Stimulated activated CD4-positive, alpha-beta T cell treated with anti-CD3 and anti-CD28 coated beads, Interleukin-12 subunit alpha, Interleukin-12 subunit beta, amount 100 ng/mL, for 24 hours (primary cell): ENCODE measurements at regions not wholly inside any gene's neighbourhood (a gene's known extent, or its start where the extent isn't known, plus 50 kb on each side); places are given as distances from the start of the nearest gene placed in this dataset.
"Not testable (repeated sequence)": the region's sequence is repeated elsewhere in the genome, so short reads cannot be mapped to it uniquely, and the experiment has no call there.

Experiments used
- DNase-seq, 2 experiments: peaks; one replicate each; pipeline ENCODE4 v3.0.0-alpha.2; 2020; ENCODE audit warnings: low read depth in 2 of 2

DNA sequence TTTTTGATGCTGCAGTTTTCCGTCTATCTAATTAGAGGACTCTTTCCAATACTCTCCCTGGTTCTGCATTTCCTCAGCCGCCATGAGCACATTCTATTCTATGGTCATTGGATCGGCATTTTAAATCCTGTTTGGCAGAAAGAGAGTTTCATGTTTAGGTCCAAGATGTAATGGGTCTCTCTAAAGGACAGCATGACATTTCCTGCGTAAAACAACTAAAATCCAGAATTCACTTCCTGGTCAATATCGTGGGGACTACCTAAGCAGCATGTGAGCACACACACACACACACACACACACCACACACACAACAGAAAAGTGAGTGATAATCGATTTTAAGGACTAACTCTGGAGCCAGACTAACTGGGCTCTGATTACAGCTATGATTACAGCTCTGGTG lies 757.1 kb upstream of the TPTE start:
- DNase-seq = not testable (repeated sequence)

DNA sequence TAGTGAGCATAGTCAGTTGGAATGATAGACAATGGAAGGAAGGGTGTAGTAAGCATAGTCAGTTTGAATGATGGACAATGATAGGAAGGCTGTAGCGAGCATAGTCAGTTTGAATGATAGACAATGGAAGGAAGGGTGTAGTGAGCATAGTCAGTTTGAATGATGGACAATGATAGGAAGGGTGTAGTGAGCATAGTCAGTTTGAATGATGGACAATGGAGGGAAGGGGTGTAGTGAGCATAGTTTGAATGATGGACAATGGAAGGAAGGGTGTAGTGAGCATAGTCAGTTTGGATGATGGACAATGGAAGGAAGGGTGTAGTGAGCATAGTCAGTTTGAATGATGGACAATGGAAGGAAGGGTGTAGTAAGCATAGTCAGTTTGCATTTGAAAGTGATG lies 755.8 kb upstream of the TPTE start:
- DNase-seq = not testable (repeated sequence)

DNA sequence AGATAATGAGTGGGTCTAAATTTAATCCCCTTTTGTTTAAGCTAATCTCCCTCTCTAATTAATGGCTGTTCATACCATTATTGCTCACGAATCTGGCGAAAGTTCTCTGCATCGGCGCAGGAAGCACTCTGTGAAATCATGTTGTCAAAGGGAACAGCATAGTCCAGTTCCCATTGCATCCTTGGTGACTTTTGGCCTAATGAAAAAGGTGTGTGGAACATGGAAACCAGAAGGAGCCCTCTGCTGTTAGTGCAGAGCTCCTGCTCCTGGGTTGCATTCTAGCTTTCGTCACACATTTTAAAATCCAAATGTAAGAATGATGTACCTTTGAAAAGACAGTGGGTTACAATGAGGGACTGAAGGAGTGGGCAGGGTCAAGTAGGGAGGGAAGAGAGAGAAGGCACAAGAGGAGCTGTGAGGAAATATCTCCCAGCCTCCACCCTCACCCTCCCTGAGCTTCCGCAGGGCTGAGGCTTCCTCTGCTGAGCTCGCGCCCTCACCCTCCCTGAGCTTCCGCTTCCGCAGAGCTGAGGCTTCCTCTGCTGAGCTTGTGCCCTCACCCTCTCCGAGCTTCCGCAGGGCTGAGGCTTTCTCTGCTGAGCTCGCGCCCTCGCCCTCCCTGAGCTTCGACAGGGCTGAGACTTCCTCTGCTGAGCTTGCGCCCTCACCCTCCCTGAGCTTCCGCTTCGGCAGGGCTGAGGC lies 754.3 kb upstream of the TPTE start:
- not testable (repeated sequence) for DNase-seq

DNA sequence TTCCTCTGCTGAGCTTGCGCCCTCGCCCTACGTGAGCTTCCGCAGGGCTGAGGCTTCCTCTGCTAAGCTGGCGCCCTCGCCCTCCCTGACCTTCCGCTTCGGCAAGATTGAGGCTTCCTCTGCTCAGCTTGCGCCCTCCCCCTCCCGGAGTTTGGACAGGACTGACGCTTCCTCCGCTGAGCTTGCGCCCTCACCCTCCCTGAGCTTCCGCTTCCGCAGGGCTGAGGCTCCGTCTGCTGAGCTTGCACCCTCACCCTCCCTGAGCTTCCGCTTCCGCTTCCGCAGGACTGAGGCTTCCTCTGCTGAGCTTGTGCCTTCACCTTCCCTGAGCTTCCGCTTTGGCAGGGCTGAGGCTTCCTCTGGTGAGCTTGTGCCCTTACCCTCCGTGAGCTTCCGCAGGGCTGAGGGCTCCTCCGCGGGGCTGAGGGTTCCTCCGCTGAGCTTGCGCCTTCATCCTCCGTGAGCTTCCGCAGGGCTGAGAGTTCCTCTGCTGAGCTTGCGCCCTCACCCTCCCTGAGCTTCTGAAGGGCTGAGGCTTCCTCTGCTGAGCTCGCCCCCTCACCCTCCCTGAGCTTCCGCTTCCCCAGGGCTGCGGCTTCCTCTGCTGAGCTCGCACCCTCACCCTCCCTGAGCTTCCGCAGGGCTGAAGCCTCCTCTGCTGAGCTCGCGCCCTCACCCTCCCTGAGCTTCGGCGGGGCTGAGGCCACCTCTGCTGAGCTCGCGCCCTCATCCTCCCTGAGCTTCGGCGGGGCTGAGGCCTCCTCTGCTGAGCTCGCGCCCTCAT lies 753.6 kb upstream of the TPTE start:
- DNase-seq = no peak

DNA sequence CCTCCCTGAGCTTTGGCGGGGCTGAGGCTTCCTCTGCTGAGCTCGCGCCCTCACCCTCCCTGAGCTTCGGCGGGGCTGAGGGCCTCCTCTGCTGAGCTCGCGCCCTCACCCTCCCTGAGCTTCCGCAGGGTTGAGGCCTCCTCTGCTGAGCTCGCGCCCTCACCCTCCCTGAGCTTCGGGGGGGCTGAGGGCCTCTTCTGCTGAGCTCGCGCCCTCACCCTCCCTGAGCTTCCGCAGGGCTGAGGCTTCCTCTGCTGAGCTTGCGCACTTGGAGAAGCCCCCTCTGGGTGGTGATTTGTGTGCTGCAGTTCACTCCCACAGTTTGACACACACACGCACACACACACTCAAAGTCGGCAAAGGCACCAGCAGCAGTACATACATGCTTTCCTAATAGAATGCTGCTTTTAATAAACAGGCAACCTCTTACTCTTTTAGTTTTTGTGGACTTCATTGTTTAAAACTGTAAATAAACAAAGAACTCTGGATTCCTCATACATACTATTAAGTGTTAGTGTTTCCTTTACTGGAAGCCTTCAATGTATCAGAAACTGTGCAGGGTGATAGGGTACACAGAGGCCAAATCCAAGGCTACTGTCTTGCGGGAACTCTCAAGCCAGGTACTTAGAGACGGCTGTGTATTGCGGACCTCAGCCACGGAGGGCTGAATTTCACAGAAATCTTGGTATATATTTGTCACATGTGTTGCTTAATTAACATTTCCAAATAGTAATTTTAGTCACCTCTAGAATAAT lies 752.8 kb upstream of the TPTE start:
- DNase-seq = not testable (repeated sequence)

DNA sequence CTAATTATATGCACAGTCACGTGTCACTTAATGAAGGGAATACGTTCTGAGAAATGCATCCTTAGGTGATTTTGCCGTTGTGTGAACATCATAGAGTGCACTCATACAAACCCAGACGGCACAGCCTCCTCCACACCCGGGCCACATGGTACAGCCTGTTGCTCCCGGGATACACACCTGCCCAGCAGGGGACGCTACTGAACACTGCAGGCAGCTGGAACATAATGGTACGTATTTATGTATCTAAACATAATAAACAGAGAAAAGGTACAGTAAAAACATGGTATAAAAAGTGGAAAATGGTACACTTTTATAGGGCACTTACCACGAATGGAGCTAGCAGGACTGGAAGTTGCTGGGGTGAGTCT lies 752.3 kb upstream of the TPTE start:
- not testable (repeated sequence) for DNase-seq

DNA sequence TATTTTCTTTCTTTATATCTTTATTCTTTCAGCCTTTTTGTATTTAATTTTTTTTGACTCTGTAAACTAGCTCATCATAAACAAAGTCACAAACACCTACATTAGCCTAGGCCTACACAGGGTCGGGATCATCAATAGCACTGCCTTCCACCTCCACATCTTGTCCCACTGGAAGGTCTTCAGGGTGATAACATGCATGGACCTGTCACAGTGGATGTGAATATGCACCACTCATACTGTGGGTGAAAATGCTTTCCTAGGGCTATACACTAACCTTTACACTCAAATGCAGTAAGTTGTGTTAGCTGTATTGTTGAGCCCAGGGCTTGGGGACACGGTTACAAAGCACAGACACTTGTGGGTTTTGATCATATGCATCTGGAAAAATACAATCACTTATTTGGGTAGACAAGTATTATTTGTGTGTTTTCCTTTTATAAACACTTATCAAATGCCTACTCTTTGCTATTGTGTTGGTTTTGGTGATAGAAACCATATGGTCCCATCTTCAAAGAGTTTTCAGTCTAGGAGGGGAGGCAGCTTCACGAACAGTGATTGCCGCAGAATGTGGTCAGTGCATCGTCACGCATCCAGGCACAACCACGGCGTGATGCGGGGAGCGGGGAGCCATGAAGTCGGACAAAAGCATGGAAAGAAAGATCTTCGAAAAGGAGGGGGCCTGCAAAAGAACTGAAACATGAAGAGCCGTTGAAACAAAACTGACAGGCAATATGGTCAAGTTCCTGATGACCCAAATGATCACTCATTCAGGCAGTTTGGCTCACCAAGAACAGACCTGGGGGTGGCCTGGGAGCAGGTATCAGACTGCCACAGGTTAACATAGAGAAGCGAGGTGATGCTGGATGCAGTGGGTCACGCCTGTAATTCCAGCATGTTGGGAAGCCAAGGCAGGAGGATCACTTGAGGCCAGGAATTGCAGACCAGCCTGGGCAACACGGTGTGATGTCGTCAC lies 751.4 kb upstream of the TPTE start:
- DNase-seq = not testable (repeated sequence)

DNA sequence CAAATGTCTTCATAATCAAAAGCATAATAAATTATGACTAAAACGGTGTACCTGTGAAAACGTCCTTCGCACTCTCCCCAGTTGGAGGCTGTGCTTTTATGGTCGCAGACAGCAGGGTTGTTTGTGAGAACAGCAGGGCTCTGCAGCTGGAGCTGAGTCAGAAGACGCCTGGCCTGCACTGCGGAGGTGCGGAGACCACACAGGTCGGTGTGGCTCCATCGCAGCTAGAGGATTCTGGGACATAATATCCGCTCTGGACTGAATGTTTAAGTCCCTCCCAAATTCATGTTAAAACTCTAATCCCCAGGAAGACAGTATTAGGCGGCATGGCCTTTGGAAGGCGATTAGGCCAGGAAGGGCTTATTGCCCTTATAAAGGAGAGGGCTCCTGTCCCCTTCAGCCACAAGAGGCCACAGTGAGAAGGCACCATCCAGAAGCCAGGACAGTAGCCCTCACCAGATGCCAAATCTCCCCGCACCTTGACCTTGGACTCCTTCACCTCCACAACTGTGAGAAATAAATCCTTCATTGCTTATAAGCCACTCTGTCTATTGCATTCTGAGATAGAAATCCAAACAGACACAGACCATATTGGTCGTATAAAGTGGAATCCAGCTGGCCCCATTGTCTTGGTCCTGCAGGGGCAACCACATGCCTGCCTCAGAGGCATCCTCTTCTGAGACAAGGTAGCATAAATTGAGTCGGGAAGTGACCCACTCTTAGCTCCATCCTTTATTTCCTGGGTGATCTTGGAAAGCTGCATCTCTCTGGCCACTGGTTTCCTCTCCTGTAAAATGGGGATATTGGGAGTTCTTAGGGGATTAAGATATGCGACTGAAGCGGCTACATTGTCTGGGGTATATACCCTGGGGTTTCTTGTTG lies 749.7 kb upstream of the TPTE start:
- DNase-seq = not testable (repeated sequence)

DNA sequence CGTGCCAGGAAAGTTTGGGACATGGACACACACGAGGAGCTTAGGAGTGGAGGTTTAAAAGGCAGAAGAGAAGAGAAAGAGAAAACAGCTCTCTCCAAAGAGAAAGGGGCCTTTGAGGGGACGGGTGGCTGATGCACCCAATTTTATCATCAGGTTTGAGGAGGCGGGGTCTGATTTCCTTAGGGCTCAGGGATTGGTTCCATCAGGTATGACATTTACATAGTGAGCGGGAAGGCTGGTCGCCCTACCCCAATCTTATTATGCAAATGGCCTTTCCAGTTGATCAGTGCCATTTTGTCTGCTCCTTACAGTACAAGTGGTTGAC lies 749.1 kb upstream of the TPTE start:
- no peak for DNase-seq

DNA sequence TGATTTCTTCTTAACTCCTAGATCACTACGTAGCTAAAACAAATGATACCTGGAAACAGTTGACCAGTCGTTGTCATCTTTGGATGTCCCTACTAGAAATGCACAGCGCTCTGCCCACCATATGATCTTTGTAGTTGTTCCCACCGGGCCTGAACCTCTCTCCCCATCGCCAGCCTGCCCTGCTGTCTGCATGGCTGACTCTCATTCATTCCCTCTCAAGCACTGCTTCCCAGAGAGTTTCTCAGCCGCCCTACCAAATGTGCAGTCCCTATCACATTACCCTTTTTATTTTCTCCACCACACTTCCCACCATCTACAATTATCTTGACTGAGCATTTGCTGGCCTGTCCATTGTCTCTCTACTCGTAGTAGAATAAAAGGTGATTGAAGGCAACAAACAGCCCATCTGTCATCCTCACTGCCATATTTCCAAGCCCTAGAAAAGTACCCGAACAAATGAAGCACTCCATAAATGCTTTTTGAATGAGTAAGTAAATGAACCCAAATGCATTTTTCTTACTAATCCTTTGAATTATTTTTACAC lies 748.4 kb upstream of the TPTE start:
- not testable (repeated sequence) for DNase-seq

DNA sequence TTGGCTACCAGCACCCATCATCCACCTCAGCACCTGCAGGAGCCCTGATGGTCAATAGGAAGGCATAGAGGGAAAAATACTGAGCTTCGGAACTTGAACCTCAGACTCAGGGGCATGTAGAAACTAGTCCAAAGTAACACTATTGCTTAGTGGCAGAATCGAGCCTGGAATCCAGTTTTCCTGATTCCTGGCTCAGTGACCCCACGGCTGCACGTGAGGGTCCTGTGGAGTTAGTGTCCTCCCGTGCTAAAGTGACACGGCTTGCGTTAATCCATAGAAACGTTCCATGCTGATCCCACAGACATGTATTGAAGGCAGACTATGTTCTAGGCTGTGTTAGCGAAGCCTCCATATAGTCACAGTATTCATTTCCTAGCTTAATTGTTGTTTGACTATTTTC lies 747.0 kb upstream of the TPTE start:
- no peak for DNase-seq

DNA sequence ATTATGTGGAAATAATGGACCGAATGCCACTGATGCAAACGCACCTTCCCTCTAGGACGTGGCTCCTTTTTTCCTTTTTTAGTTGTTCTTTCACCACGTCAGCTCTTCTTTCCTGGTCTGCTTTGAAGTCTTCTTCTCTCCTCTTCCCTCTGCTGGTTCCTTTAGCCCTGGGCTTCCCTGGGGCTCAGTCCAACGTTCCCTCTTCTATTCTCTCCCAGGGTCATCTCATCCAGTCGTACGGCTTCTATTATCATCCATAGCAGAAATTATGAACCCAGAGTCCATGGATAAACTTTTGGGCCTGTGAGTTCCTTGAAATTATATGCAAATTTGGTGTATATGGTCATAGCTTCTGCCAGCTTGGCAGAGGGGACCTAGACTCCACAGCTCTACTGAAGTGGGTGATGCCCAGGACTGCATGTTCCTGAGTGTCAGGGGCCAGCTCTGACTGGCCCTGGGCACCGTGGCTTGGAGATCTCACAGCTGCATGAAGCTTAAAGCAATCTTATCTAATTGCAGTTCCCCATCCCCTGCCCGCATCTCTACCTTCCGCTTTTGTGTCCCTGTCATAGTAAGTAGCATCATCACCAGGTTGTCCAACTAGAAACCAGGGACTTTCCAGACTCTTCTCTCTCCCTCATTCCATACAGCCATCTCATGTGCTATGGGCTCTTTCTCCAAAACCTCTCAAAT lies 746.3 kb upstream of the TPTE start:
- not testable (repeated sequence) for DNase-seq

DNA sequence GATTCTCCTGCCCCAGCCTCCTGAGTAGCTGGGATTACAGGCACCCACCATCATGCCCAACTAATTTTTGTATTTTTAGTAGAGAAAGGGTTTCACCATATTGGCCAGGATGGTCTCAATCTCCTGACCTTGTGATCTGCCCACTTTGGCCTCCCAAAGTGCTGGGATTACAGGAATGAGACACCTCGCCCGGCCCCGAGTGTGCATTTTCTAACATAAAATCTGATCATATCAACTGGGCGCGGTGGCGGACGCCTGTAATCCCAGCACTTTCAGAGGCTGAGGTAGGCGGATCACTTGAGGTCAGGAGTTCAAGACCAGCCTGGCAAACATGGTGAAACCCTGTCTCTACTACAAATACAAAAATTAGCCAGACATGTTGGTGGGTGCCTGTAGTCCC lies 745.5 kb upstream of the TPTE start:
- not testable (repeated sequence) for DNase-seq

DNA sequence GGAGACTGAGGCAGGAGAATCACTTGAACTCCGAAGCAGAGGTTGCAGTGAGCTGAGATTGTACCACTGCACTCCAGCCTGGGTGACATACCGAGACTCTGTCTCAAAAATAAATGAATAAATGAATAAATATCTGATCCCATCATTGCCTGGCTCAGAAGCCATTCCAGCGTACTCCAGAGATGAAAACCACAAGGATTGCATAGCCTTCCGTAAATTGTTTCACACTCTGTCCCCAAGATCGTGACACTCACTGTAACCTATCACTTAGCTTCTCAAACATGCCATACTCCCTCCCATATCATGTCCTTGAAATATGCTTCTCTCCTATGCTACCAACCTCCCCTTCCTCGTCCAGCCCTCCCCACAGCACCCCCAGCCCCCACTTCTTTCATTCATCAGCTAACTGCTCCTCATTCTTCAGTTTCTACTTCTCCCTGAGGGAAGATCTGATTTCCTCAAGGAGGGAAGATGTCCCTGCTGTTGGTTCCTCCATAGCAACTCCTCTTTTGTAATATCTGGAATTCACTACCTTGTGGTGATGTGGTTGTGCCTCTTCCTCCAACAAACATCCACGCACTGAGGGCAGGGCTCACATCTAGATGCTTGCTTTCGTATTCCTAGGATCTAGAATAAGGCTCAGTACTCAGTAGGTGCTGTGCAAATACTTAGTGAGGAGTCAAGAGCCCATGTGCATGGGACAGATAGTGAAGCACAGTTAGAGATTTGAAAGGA lies 744.9 kb upstream of the TPTE start:
- not testable (repeated sequence) for DNase-seq

DNA sequence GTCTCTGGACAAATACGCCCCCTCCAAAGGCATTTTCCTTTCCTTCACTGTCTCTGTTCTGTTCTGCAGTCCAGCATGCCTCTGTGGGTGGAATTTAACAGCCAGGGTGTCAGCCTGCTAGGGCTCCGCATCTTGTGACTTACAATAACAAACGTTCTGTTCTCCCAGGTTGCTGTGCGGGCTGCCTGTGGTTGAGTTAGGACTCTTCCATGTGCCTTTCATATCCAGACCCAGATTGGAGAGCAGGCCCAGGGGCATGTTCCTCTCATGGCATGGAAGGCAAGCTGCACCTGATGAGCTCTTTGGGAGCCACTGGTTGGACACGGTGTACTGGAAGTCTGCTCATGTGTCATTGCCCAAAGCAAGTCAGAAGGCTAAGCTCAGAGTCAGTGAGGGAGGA lies 742.8 kb upstream of the TPTE start:
- not testable (repeated sequence) for DNase-seq

DNA sequence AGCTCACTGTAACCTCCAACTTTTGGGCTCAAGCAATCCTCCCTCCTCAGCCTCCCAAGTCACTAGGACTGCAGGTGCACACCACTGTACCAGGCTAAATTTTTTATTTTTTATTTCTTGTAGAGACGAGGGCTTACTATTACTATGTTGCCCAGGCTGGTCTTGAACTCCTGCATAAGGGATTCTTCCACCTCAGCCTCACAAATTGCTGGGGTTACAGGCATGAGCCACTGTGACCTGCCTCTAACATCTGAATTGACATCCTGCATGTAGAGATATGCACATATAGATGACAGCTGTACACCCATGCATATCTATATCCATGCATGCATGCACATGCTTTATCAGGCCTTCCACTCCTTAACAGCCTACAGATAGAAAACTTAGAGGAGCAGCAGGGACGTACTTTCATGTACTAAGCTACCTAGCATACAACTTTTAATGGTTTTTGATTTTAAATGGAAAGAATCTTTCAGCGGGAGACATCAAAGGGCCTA lies 740.9 kb upstream of the TPTE start:
- no peak for DNase-seq

DNA sequence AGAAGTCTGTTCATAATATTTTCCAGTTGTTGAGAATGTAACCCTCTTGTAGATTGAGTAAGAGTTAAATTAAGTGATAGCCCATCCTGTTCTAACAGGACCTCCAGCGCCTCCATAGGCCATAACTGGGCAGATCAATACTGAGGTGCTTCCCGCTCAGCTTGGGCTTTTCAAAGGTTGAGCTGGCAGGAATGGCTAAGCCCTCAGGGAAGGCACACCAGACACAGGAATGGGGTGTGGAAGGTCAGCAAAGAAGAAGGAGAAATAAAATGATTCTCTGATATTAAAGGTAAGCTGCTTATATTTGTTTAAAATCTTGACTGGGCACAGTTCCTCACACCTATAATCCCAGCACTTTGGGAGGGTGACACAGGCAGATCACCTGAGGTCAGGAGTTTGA lies 737.8 kb upstream of the TPTE start:
- not testable (repeated sequence) for DNase-seq

DNA sequence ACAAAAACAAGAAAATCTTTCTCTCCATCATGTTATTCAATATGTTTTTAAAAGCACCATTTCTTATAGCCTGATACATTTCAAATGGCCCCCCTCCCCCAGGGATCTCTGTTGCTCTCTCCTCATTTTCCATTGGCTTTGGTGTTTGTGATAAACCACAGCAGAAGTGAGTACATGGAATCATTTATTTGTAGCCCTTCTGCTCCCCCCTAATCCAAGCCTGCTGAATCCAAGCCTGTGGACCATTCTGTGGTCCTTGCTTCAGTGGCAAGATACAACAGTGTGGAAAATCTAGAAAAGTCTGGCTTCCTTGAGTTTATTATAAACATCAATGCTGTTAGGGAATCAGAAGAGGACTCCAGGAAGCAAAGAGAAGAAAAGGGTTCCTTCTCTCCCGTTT lies 737.2 kb upstream of the TPTE start:
- DNase-seq = not testable (repeated sequence)

DNA sequence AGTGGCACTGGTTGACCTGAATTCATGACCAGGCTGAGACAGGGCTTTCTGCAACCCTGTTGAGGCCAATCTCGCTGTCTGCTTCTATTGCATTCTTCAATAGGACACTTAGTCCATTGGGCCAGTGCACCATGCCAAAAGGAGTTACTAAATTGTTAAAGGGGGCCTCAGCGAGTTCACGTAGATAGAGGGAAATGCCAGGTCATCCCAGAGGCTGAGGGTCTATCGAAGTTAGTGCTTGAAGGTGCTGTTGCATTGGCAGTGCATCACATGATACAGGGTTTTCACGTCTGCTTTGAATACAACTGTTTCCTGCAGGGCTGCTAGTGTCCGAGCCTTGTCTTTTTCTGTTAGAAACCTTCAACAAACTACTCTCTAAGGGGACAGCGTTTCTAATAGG lies 735.3 kb upstream of the TPTE start:
- not testable (repeated sequence) for DNase-seq
